ENCODE measurements at regions not wholly inside any gene's neighbourhood (a gene's known extent, or its start where the extent isn't known, plus 50 kb on each side); places are given as distances from the start of the nearest gene placed in this dataset.

DNA sequence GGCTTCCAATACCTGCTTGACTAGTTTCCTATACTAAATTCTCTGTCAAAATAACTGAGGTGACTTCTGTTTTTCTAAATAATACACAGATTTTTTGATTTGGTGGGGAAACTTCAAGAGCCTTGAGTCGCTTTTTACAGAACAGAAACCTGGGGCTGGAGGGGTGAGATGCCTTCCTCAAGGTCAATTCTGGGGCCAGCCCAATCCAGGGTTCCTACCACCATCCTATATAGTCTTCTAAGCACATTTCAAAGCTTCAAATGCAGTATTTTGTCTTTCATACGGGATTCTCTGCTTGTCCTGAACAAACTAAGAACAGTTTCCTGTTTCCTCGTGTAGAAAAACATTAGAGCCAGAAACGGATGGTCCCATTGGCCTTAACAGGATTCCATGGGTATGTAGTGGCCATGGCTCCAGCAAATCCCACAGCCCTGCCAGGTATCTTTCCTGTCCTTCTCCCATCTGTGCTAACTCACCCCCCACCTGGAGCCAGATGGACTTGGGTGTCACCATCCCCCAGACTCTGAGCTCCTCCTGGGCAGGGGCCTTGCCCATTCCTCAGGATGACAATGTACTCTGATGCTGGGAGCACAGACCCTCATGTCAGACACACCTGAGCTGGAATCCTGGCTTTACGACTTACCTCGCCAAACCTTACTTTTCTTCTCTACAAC lies 146.9 kb downstream of the KLF13 start:
- DNase-seq (ENCODE audit: low spot score) = no peak

DNA sequence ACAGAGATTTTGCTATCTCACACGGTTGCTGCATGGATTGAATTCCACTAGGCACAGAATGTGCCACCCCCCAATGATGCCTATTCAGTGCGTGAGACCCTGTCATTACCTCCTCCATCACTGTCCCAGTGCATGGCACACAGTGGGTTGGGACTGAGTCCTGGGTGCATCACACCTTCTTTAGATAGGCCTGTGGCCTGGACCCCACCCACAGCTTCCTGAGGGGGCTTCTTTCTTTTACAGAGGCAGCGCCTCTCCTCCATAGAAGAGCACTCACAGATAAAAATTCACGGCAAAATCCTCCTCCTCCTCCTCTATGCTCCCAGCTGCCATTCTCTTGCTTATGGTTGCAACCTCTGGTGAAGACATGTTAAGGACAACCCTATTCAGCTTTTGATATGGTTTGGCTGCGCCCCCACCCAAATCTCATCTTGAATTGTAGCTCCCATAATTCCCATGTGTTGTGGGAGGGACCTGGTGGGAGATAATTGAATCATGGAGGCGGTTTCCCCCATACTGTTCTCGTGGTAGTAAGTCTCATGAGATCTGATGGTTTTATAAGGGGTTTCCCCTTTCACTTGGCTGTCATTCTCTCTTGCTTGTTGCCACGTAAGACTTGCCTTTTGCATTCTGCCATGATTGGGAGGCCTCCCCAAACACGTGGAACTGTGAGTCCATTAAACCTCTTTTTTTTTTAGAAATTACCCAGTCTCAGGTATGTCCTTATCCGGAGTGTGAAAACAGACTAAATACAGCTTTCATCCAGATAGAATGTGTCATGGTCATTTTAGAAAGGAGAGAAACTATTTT lies 147.6 kb downstream of the KLF13 start:
- DNase-seq (ENCODE audit: low spot score) = no peak

DNA sequence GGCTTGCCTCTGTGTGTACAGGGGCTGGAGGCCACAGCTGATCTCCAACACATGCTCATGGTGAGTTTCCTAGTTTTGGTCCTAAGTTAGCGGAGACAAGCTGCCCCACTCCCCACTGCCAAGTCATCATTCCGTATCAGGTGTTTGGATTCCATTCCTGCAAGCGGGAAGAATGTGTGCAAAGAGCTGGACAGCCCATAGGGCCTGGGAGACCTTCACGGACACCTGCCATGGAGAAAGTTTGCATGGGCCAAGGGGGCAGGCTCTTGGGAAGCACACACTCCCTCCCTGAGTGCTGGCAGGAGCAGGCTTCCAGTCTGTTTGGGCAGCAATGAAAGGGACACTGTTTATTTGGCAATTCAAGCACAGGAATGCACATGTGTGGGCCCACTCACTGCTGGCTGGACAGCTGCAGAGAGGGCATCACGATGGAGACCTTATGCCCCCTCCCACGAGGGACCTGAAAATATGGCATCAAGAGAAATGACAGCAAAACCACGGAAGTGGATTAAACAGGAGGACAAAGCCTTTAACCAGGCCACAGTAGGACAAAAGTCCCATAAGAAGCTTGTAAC lies 149.7 kb downstream of the KLF13 start:
- no peak for DNase-seq (ENCODE audit: low spot score)

DNA sequence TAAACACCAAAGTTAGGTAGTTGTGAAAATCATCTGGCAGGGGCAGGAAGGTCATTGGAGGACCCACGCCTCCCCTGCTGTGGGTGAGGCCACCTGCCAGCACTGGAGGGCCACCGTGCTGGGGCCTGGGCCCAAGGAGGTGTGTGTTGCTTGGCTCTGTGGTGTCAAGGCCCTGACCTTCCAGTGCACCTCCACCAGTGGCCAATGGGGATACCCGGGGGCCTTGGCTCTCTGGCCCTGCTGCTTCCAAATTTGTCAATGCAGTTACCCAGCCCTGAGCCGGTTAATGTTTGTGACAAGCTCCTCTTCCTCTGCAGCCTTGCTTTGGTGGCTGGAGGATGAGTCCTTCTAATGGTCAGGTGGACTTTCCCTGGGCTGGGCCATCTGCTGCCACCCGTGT lies 150.2 kb downstream of the KLF13 start:
- DNase-seq (ENCODE audit: low spot score) = no peak

DNA sequence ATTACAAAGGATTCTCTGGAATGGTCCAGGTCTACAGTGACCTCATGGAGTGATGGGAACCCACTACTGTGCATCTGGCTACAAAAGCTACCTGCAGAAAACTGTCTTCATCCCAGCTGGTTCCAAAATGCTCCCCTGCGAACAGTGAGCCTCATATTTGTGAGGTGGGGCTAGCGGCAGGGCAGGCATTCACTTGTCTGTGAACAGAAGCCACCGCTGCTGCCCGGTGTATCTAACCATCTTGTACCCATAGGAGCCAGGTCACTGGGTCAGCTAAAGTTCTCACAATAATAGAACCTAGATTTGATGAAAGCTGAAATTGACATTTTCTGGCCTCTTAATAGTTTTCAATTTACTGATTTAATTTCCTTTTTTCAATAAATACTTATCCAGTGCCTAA lies 150.7 kb downstream of the KLF13 start:
- DNase-seq (ENCODE audit: low spot score) = no peak

DNA sequence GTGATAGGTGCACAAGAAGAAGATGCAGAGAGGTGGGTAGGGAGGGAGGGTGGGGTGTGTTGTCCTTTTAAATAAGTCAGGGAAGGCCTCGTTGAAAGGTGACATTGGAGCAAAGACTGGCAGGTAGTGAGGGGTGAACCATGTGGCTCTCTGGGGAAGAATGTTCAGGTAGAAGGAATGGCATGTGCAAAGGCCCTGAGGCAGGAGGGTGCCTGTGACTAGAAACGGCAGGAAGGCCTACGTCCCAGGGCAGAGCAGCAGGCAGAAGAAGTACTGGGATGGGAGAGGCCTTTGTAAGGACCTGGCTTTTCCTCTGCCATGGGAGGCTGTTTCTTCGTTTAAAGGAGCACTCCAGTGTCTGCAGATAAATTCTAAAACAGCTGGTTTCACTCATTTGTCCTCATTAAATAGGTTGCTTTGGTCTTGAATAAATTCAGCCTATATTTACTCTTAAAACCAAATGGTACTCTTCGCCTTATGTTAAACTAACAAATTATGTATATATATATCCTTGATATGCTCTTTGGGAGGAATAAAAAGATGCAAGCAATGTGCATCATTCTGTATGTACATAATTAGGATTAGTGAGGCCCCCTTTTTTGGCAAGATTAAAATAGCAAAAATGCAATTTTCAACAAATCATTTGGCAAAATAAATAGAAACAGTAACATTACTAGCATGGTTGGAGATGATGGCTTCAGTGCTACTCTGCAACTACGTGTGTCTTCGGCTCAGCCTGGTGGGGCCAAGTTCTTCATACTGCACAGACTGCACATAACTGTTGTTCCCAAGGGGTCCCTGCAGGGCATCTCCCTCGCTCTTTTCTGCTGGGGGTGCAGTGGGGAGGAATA lies 151.4 kb downstream of the KLF13 start:
- DNase-seq (ENCODE audit: low spot score) = no peak

DNA sequence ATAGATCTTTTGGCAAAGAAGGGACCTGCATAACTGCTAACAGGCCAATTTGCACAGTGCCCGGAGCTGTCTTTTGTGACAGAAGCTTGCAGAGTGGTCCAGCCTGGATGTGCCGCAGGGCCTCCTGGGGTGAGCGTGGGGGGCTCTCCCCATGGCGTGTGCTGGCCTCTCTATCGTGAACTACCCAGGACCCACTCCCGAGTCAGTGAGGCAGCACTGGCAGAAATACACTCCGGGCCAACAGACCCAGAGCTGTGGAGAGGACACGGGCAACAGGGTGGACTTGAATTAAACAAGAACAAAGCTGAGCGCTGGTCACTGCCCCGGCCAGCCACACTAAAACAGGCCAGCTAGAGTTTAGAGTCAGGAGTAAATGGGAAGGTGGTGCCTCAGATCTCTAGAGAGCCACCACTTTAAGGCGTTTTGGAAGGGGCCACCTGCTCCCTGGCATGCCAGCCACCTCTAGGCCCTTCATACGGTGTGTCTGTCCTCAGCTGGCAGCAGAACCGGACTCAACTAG lies 152.1 kb downstream of the KLF13 start:
- no peak for DNase-seq (ENCODE audit: low spot score)

DNA sequence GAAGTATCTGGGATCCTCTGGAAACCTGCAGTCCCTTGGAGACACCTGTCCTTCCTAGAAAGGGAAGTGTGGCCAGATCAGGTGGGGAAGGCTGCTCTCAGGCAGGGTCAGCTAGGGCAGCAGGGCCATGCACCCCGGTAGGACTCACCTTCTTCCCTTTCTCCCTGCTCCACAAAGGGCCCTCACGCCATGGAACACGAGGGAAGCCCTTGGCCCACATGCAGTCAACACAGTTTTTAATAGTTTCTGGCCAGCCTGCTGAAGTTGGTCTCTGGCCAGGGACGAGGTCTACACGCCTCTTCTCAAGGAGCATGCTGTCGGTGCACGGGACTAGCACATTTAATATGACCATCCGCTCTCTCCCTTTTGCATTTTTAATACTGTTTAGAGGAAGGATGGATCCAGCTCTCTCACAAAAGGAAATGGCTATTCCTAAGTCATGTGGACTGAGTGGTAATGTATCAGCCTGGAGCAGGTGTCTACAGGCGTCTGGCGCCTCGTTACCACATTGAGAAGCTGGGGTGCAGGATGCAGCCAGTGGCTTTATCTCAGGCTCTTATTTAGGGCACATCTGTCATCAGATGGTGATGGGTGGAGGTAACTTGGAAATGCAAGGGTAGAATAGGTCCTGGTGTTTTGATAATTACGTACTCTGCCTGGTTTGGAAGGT lies 153.9 kb downstream of the KLF13 start:
- no peak for DNase-seq (ENCODE audit: low spot score)

DNA sequence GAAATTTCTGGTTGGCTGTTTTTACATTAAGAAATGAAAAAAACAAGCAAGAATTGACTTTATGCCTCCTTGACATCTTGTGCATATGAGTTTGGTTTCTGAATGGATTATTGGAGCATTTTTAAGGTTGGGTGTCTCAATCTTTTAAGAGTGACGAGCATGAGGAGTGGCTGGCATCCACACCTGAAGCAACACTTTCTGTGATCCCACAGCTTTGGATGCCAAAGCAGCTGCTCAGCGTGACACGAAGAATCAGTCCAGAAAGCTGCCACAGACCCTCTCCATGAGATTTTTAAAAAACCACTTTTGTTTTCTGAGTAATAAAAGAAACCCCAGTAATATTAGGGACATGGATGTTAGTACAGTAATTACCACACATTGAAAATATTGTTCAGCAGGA lies 154.5 kb downstream of the KLF13 start:
- no peak for DNase-seq (ENCODE audit: low spot score)

DNA sequence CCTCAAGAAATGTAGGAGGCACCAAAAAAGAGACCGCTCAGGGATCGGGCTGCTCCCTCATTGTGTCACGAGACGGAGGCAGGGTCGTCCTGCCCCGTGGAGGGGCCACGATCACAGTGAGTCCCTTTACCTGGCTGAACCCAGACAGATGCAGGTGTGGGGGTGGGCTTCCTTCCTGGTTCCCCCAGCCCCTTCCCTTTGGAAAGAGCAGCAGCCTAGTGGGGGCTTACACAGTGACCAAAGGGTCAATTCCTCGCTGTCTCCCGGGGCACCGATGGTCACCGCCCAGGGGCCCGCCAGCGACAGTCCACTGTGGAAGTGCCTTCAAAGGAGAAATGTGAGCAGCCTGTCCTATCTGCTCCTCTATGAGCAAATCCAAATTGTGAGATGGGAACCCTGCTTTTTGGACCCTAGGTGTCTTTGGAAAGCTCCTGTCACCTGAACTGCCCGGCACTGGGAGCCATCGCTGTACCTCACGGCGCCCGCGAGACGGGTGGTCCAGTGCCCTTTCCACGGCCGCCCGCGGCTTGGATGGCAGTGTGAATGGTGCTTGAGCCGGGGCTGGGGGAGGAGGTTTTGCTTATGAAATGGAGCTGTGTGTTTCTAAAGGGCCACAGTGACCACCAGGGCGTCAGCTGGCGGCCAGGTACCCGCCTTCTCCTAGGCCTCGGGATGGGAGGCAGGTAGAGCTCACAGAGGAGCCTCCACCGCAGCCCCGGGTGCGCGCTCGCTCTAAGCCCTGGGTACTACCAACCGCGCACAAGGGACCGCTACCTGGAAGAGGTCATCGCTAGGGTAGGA lies 155.7 kb downstream of the KLF13 start:
- DNase-seq (ENCODE audit: low spot score) = no peak

DNA sequence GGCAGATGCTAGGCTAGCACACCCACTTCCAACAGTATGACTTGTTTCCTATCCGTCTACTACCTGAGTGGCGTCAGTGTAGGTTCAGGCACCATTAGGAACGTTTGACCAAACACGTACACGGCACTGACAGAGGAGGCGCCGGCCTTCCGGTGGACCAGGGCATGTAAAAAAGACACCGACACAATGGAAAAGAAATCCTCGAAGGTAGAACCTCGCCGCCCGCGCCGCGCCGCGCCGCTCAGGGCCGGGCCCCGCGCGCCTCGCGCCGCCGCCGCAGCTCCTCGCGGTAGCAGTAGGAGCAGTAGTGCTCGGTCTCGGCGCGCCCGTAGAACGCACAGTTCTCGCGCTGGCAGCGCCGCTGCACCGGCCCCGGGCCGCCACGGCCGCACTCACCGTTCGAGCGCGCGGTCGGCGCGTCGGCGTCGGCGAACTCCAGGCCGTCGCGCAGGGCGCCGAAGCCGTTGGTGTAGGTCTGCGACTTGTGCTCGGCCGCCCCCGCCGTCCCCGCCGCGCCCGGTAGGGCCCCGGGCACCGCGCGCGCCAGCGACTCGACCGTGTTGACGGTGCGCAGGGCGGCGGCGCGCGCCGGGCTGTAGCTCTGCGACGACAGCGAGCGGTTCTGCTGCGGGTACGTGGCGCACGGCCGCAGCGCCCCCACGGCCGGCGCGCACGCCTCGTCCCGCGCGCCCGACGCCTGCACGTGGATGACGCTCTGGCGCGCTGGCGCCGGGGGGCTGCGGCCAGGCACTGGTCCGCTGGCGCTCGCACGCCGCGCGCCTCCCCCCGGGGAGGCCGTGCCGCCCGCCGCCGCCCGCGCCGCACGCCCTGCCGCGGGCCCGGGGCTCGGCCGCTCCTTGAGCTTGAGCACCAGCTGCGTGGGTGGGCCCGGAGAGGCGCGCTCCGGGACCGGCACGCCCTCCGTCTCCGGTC lies 156.7 kb downstream of the KLF13 start:
- DNase-seq (ENCODE audit: low spot score) = no peak

DNA sequence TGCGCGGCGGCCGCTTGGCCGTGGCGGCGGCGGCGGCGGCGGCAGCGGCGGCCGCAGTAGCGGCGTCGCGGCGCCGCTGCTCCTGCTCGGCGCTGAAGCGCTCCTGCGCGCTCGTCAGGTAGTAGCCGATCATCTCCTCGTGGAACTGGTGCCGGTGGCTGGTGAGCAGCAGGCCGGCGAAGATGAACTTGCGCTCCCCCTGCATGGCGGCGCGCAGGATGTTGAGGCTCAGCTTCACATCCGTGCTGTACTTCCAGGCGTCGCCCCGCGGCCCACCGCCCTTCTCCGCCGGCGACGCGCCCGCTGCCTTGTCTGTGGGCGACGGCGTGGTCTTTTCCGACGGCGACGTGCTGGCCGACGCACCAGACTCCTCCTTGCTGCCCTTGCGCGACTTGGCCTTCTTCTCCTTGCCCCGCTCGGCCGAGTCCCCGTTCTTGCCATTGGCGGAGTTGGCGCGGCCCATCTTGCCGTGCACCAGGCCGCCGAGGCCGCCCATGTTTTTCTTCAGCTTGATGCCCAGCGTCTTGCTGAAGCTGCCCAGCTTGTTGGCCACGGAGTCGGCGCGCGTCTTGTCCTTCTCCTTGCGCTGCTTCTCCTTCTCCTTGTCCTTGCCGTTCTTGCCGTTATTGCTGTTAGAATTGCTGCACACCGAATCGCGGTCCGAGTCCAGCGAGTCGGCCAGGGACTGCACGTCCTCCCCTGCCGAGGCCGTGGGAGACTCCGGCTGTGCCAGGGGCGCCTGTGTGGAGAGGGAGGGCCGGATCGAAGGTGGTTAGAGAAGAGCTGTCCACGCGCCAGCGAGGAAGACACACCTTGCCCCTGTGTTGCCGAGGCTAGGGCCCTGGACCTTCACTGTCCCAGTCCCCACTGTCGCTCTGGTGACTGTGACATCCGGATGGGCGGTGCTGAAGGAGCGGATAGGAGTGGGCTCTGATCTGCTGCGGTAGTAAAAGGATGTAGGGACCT lies 157.6 kb downstream of the KLF13 start:
- no peak for DNase-seq (ENCODE audit: low spot score)

DNA sequence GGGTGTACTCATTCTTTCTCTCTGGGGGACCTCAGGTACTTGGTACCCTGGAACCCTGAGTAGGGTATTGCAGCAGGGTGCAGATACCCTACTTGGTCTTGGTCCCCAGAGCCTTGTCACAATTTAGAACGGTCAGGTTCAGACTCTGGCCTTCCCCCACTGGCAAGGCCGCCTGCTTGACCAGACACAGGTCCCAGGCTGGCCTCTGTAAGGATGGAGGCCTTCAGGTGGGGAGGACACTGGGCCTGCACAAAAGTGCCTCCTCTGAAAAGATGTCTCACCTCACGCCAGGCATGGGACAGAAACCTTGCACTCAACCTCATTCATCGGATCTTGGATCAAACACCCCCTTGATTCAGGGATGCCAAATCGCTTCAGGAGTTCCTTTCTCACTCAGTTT lies 158.4 kb downstream of the KLF13 start:
- DNase-seq (ENCODE audit: low spot score) = no peak

DNA sequence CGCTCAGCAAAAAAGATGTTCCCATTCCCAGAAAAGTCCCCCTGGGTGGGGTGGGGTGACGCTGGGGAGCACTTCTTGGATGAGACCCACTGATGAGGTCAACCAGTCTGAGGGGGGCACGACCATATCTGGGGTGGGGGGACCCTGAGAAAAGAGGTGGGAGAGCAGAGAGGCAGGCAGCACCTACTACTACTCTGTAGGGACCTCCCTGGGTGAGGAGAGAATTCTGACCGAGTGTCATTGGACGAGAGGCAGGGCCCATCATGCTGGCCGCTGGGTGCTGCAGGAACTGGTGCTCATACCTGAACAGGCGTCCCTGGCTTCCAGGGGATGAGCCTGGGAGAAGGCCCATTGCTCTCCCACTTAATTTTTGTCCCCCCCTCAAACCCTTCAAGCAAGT lies 158.8 kb downstream of the KLF13 start:
- DNase-seq (ENCODE audit: low spot score) = no peak

DNA sequence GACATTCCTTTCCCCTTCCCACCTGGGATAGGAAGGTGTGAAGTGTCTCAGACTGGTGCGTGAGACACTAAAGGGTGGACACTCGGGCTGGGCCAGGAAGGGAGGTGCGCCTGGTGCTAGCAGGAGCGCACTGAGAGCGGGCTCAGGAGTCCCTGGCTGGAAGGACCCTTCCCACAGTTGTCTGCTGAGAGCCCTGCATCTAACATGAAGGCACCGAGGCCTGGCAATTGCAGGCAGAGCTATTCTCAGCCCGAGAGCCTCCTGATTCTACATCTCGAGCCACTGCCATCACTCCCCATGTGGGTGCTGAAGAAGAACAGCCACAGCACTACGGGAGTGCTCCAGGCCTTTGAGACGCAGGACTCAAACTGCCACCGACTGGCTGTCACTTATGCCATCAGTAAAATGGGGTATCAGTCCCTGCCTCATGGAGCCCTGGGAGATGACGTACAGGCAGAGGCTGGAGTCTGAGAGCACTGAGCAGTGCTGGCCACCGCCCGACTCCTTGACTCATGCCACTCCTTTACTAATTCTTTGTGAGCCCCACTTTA lies 159.4 kb downstream of the KLF13 start:
- DNase-seq (ENCODE audit: low spot score) = no peak

DNA sequence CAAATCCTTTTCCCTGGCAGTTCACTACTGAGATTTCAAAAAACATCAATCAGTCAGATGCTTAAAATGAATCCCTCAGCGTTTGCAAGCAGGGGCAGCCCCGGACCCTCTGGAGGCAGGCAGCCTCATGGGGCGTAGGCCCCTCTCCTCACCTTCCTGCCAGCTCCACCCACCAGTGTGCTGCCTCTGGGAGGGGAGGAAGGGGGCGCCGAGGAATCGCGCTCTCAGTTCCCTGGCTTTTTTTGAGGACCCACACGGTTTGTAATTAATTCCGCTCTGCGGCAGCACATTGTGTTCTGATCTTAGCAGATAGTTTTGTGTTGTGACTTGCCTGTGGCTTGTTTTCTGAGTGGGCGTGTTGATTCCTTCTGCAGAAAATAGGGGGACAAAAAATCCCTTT lies 159.9 kb downstream of the KLF13 start:
- DNase-seq (ENCODE audit: low spot score) = no peak

DNA sequence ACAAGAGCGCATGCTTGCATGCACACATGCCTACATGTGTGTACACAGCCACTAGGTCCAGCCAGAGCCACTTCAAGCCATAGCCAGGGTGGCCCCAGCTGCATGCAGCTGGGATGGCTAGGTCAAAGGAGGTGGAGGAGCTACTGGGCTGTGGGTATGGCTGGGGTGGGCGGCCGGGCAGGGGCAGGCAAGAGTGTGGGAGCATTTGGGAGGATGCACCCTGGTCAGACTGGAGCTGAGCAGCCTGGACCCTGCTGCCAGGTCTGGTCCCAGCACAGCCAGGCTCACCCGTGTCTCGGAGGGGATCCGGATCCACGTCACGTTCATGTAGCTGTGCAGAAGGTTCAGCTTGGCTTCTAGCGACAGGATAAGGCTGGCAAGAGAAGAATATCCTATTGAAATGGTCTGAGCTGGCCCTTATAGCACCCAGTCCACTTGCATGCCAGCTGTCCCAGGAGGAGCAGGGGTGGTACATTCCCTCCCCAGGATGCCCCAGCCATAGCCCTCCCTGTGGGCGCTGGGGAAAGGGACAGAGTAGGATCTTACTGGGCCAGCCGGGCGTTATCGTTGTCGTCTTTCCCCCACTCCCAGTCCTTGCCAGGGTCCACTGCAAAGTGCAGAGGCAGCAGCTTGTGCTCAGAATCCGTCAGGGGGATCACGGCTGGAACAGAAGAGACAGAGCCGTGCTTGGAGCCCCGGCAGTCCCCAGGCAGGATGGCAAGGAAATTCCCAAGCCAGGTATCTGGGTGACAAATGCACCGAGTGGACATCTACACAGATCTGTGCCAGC lies 160.5 kb downstream of the KLF13 start:
- no peak for DNase-seq (ENCODE audit: low spot score)

Measured in hematopoietic multipotent progenitor cell treated with erythropoietin and hydrocortisone succinate and interleukin-3 and kit ligand, for 15 days (in vitro differentiated cells).